Stimulated activated naive CD8-positive, alpha-beta T cell treated with anti-CD3 and anti-CD28 coated beads, Interleukin-15, Interleukin-2, amounts not matched to agents 100 ng/mL and 50 ng/mL, for 24 hours (primary cell): ENCODE measurements at regions not wholly inside any gene's neighbourhood (a gene's known extent, or its start where the extent isn't known, plus 50 kb on each side); places are given as distances from the start of the nearest gene placed in this dataset.

Experiments used
- H3K27ac Mint-ChIP-seq: one replicate; pipeline ENCODE4 v1.8.0; 2021; ENCODE audit warnings: mild to moderate bottlenecking, mixed read lengths
- H3K27me3 Mint-ChIP-seq: one replicate; pipeline ENCODE4 v1.8.0; 2021; ENCODE audit warnings: mixed read lengths
- H3K36me3 Mint-ChIP-seq: one replicate; pipeline ENCODE4 v1.8.0; 2021; ENCODE audit warnings: low read depth, mixed read lengths
- H3K4me1 Mint-ChIP-seq: one replicate; pipeline ENCODE4 v1.8.0; 2021; ENCODE audit warnings: low read depth, mixed read lengths
- H3K4me3 Mint-ChIP-seq: one replicate; pipeline ENCODE4 v1.8.0; 2021; ENCODE audit warnings: mild to moderate bottlenecking, mixed read lengths
- H3K9me3 Mint-ChIP-seq: one replicate; pipeline ENCODE4 v1.8.0; 2021; ENCODE audit warnings: mixed read lengths

GRCh38 chr7:95718577-95719410, 53.6 kb upstream of the DYNC1I1 start:
- Mint-ChIP-seq H3K36me3 (no peaks in the 10 kb centered on the region), H3K27me3 (peaks cover 8% of the 10 kb centered on the region), H3K27ac (no peak overlapping the region), H3K9me3 (no peaks in the 10 kb centered on the region), H3K4me3 (no peak overlapping the region), H3K4me1 (peaks cover 3% of the 10 kb centered on the region)

GRCh38 chr7:95716357-95717122, 55.8 kb upstream of the DYNC1I1 start:
- no peak overlapping the region for H3K27ac Mint-ChIP-seq
- H3K4me3 Mint-ChIP-seq = no peak overlapping the region
- peaks cover 3% of the 10 kb centered on the region for H3K4me1 Mint-ChIP-seq
- H3K9me3 Mint-ChIP-seq = no peaks in the 10 kb centered on the region
- no peaks in the 10 kb centered on the region for H3K36me3 Mint-ChIP-seq
- H3K27me3 Mint-ChIP-seq = peaks cover 6% of the 10 kb centered on the region

GRCh38 chr7:95715274-95715673, 57.1 kb upstream of the DYNC1I1 start:
- Mint-ChIP-seq H3K9me3 (no peaks in the 10 kb centered on the region), H3K36me3 (no peaks in the 10 kb centered on the region), H3K27ac (no peak overlapping the region), H3K27me3 (peaks cover 7% of the 10 kb centered on the region), H3K4me1 (peaks cover 3% of the 10 kb centered on the region), H3K4me3 (no peak overlapping the region)

GRCh38 chr7:95710711-95711110, 61.6 kb upstream of the DYNC1I1 start:
- Mint-ChIP-seq H3K9me3 (peaks cover 6% of the 10 kb centered on the region), H3K4me3 (no peak overlapping the region), H3K27ac (no peak overlapping the region), H3K27me3 (peaks cover 22% of the 10 kb centered on the region), H3K4me1 (peaks cover 3% of the 10 kb centered on the region), H3K36me3 (no peaks in the 10 kb centered on the region)

- Mint-ChIP-seq H3K9me3 (no peaks in the 10 kb centered on the region), H3K4me3 (no peak overlapping the region), H3K36me3 (no peaks in the 10 kb centered on the region), H3K27ac (no peak overlapping the region), H3K4me1 (no peaks in the 10 kb centered on the region), H3K27me3 (peaks cover 15% of the 10 kb centered on the region)
Measured at GRCh38 chr7:95700917-95701316, 71.4 kb upstream of the DYNC1I1 start.

GRCh38 chr7:95694334-95694733, 78.0 kb upstream of the DYNC1I1 start:
- no peak overlapping the region for H3K27ac Mint-ChIP-seq
- no peaks in the 10 kb centered on the region for H3K9me3 Mint-ChIP-seq
- H3K4me1 Mint-ChIP-seq = no peaks in the 10 kb centered on the region
- H3K27me3 Mint-ChIP-seq = peaks cover 4% of the 10 kb centered on the region
- no peak overlapping the region for H3K4me3 Mint-ChIP-seq
- no peaks in the 10 kb centered on the region for H3K36me3 Mint-ChIP-seq

- Mint-ChIP-seq H3K9me3 (no peaks in the 10 kb centered on the region), H3K4me3 (no peak overlapping the region), H3K27me3 (peaks cover 4% of the 10 kb centered on the region), H3K4me1 (no peaks in the 10 kb centered on the region), H3K27ac (no peak overlapping the region), H3K36me3 (no peaks in the 10 kb centered on the region)
Measured at GRCh38 chr7:95693551-95694333, 78.6 kb upstream of the DYNC1I1 start.

GRCh38 chr7:95691464-95691863, 80.9 kb upstream of the DYNC1I1 start:
- H3K36me3 Mint-ChIP-seq = no peaks in the 10 kb centered on the region
- H3K9me3 Mint-ChIP-seq = no peaks in the 10 kb centered on the region
- H3K4me3 Mint-ChIP-seq = no peak overlapping the region
- peaks cover 4% of the 10 kb centered on the region for H3K27me3 Mint-ChIP-seq
- H3K27ac Mint-ChIP-seq = no peak overlapping the region
- no peaks in the 10 kb centered on the region for H3K4me1 Mint-ChIP-seq

GRCh38 chr7:95690367-95690947, 81.9 kb upstream of the DYNC1I1 start:
- Mint-ChIP-seq H3K36me3 (no peaks in the 10 kb centered on the region), H3K4me1 (no peaks in the 10 kb centered on the region), H3K9me3 (no peaks in the 10 kb centered on the region), H3K27ac (no peak overlapping the region), H3K4me3 (no peak overlapping the region), H3K27me3 (peaks cover 4% of the 10 kb centered on the region)

- H3K9me3 Mint-ChIP-seq = no peaks in the 10 kb centered on the region
- peaks cover 4% of the 10 kb centered on the region for H3K27me3 Mint-ChIP-seq
- no peaks in the 10 kb centered on the region for H3K36me3 Mint-ChIP-seq
- no peak overlapping the region for H3K4me3 Mint-ChIP-seq
- no peaks in the 10 kb centered on the region for H3K4me1 Mint-ChIP-seq
- peak overlapping the region; percentile 17 for H3K27ac Mint-ChIP-seq
Measured at GRCh38 chr7:95688931-95689495, 83.3 kb upstream of the DYNC1I1 start.

GRCh38 chr7:95687759-95688343, 84.5 kb upstream of the DYNC1I1 start:
- H3K4me3 Mint-ChIP-seq = no peak overlapping the region
- H3K4me1 Mint-ChIP-seq = no peaks in the 10 kb centered on the region
- H3K9me3 Mint-ChIP-seq = no peaks in the 10 kb centered on the region
- no peak overlapping the region for H3K27ac Mint-ChIP-seq
- no peaks in the 10 kb centered on the region for H3K36me3 Mint-ChIP-seq
- H3K27me3 Mint-ChIP-seq = no peaks in the 10 kb centered on the region

GRCh38 chr7:95686109-95686508, 86.2 kb upstream of the DYNC1I1 start:
- H3K4me1 Mint-ChIP-seq = no peaks in the 10 kb centered on the region
- no peak overlapping the region for H3K4me3 Mint-ChIP-seq
- H3K9me3 Mint-ChIP-seq = no peaks in the 10 kb centered on the region
- H3K27me3 Mint-ChIP-seq = peaks cover 4% of the 10 kb centered on the region
- H3K27ac Mint-ChIP-seq = no peak overlapping the region
- H3K36me3 Mint-ChIP-seq = no peaks in the 10 kb centered on the region

GRCh38 chr7:95684505-95684904, 87.8 kb upstream of the DYNC1I1 start:
- Mint-ChIP-seq H3K27ac (no peak overlapping the region), H3K36me3 (no peaks in the 10 kb centered on the region), H3K27me3 (peaks cover 4% of the 10 kb centered on the region), H3K9me3 (no peaks in the 10 kb centered on the region), H3K4me3 (no peak overlapping the region), H3K4me1 (no peaks in the 10 kb centered on the region)

GRCh38 chr7:95684037-95684436, 87.7 kb upstream of the PDK4 start:
- H3K36me3 Mint-ChIP-seq = no peaks in the 10 kb centered on the region
- H3K4me3 Mint-ChIP-seq = no peak overlapping the region
- H3K27me3 Mint-ChIP-seq = peaks cover 4% of the 10 kb centered on the region
- peaks cover 4% of the 10 kb centered on the region for H3K9me3 Mint-ChIP-seq
- no peaks in the 10 kb centered on the region for H3K4me1 Mint-ChIP-seq
- no peak overlapping the region for H3K27ac Mint-ChIP-seq
